ENCODE measurements at regions not wholly inside any gene's neighbourhood (a gene's known extent, or its start where the extent isn't known, plus 50 kb on each side); places are given as distances from the start of the nearest gene placed in this dataset.
"Not testable (repeated sequence)": the region's sequence is repeated elsewhere in the genome, so short reads cannot be mapped to it uniquely, and the experiment has no call there.

GRCh38 chr11:115985896-115986295 lies 481.7 kb upstream of the CADM1 start:
- Mint-ChIP-seq H3K27me3 (no peaks in the 10 kb centered on the region), H3K27ac (no peak overlapping the region), H3K4me1 (ENCODE audit: low read depth) (no peaks in the 10 kb centered on the region), H3K9me3 (peaks cover 4% of the 10 kb centered on the region), H3K4me3 (no peak overlapping the region), H3K36me3 (ENCODE audit: low read depth) (no peaks in the 10 kb centered on the region)

GRCh38 chr11:115984228-115984627 lies 480.0 kb upstream of the CADM1 start:
- no peak overlapping the region for H3K4me3 Mint-ChIP-seq
- H3K36me3 Mint-ChIP-seq (ENCODE audit: low read depth): no peaks in the 10 kb centered on the region
- peaks cover 4% of the 10 kb centered on the region for H3K9me3 Mint-ChIP-seq
- H3K27ac Mint-ChIP-seq: no peak overlapping the region
- H3K4me1 Mint-ChIP-seq (ENCODE audit: low read depth): no peaks in the 10 kb centered on the region
- no peaks in the 10 kb centered on the region for H3K27me3 Mint-ChIP-seq

- no peak overlapping the region for H3K27ac Mint-ChIP-seq
- H3K9me3 Mint-ChIP-seq: no peaks in the 10 kb centered on the region
- H3K4me3 Mint-ChIP-seq: no peak overlapping the region
- H3K36me3 Mint-ChIP-seq (ENCODE audit: low read depth): no peaks in the 10 kb centered on the region
- H3K4me1 Mint-ChIP-seq (ENCODE audit: low read depth): no peaks in the 10 kb centered on the region
- H3K27me3 Mint-ChIP-seq: no peaks in the 10 kb centered on the region
Measured at GRCh38 chr11:115982666-115983065, 478.5 kb upstream of the CADM1 start.

- peaks cover 4% of the 10 kb centered on the region for H3K27me3 Mint-ChIP-seq
- H3K4me1 Mint-ChIP-seq (ENCODE audit: low read depth): no peaks in the 10 kb centered on the region
- H3K36me3 Mint-ChIP-seq (ENCODE audit: low read depth): no peaks in the 10 kb centered on the region
- H3K27ac Mint-ChIP-seq: no peak overlapping the region
- no peak overlapping the region for H3K4me3 Mint-ChIP-seq
- H3K9me3 Mint-ChIP-seq: no peaks in the 10 kb centered on the region
Measured at GRCh38 chr11:115981814-115982471, 477.7 kb upstream of the CADM1 start.

GRCh38 chr11:115981104-115981481 lies 476.9 kb upstream of the CADM1 start:
- Mint-ChIP-seq H3K27me3 (peaks cover 12% of the 10 kb centered on the region), H3K9me3 (no peaks in the 10 kb centered on the region), H3K36me3 (ENCODE audit: low read depth) (no peaks in the 10 kb centered on the region), H3K27ac (no peak overlapping the region), H3K4me1 (ENCODE audit: low read depth) (no peaks in the 10 kb centered on the region), H3K4me3 (no peak overlapping the region)

GRCh38 chr11:115980337-115981103 lies 476.3 kb upstream of the CADM1 start:
- no peak overlapping the region for H3K27ac Mint-ChIP-seq
- H3K9me3 Mint-ChIP-seq: no peaks in the 10 kb centered on the region
- H3K4me1 Mint-ChIP-seq (ENCODE audit: low read depth): no peaks in the 10 kb centered on the region
- no peak overlapping the region for H3K4me3 Mint-ChIP-seq
- peaks cover 16% of the 10 kb centered on the region for H3K27me3 Mint-ChIP-seq
- H3K36me3 Mint-ChIP-seq (ENCODE audit: low read depth): no peaks in the 10 kb centered on the region

GRCh38 chr11:115974703-115975102 lies 470.5 kb upstream of the CADM1 start:
- no peaks in the 10 kb centered on the region for H3K4me1 Mint-ChIP-seq (ENCODE audit: low read depth)
- no peak overlapping the region for H3K4me3 Mint-ChIP-seq
- H3K27ac Mint-ChIP-seq: no peak overlapping the region
- H3K9me3 Mint-ChIP-seq: no peaks in the 10 kb centered on the region
- peaks cover 31% of the 10 kb centered on the region for H3K27me3 Mint-ChIP-seq
- no peaks in the 10 kb centered on the region for H3K36me3 Mint-ChIP-seq (ENCODE audit: low read depth)

- not testable (repeated sequence) for H3K9me3 Mint-ChIP-seq; H3K4me1 Mint-ChIP-seq (ENCODE audit: low read depth); H3K27me3 Mint-ChIP-seq; H3K27ac Mint-ChIP-seq; H3K36me3 Mint-ChIP-seq (ENCODE audit: low read depth); H3K4me3 Mint-ChIP-seq
Measured at GRCh38 chr11:115967203-115967602, 463.0 kb upstream of the CADM1 start.

GRCh38 chr11:115965767-115966504 lies 461.7 kb upstream of the CADM1 start:
- H3K9me3 Mint-ChIP-seq: no peaks in the 10 kb centered on the region
- no peaks in the 10 kb centered on the region for H3K36me3 Mint-ChIP-seq (ENCODE audit: low read depth)
- no peak overlapping the region for H3K4me3 Mint-ChIP-seq
- H3K4me1 Mint-ChIP-seq (ENCODE audit: low read depth): no peaks in the 10 kb centered on the region
- no peak overlapping the region for H3K27ac Mint-ChIP-seq
- H3K27me3 Mint-ChIP-seq: peaks cover 3% of the 10 kb centered on the region

- no peaks in the 10 kb centered on the region for H3K36me3 Mint-ChIP-seq (ENCODE audit: low read depth)
Measured at GRCh38 chr11:115964091-115964490, 459.9 kb upstream of the CADM1 start.

GRCh38 chr11:115963156-115963555 lies 458.9 kb upstream of the CADM1 start:
- peaks cover 3% of the 10 kb centered on the region for H3K27me3 Mint-ChIP-seq
- H3K4me1 Mint-ChIP-seq (ENCODE audit: low read depth): no peaks in the 10 kb centered on the region
- no peaks in the 10 kb centered on the region for H3K36me3 Mint-ChIP-seq (ENCODE audit: low read depth)
- H3K9me3 Mint-ChIP-seq: no peaks in the 10 kb centered on the region
- H3K4me3 Mint-ChIP-seq: no peak overlapping the region
- H3K27ac Mint-ChIP-seq: no peak overlapping the region

More at GRCh38 chr11:115964091-115964490, 459.9 kb upstream of the CADM1 start:
- Mint-ChIP-seq H3K27ac (no peak overlapping the region), H3K9me3 (no peaks in the 10 kb centered on the region), H3K4me1 (ENCODE audit: low read depth) (no peaks in the 10 kb centered on the region), H3K27me3 (peaks cover 3% of the 10 kb centered on the region), H3K4me3 (no peak overlapping the region)

GRCh38 chr11:115961159-115962003 lies 457.2 kb upstream of the CADM1 start:
- Mint-ChIP-seq H3K36me3 (ENCODE audit: low read depth) (no peaks in the 10 kb centered on the region), H3K27ac (no peak overlapping the region)

GRCh38 chr11:115959081-115959486 lies 454.9 kb upstream of the CADM1 start:
- H3K27ac Mint-ChIP-seq: no peak overlapping the region
- no peak overlapping the region for H3K4me3 Mint-ChIP-seq
- H3K27me3 Mint-ChIP-seq: peaks cover 10% of the 10 kb centered on the region
- no peaks in the 10 kb centered on the region for H3K9me3 Mint-ChIP-seq
- H3K36me3 Mint-ChIP-seq (ENCODE audit: low read depth): no peaks in the 10 kb centered on the region
- H3K4me1 Mint-ChIP-seq (ENCODE audit: low read depth): no peaks in the 10 kb centered on the region

More at GRCh38 chr11:115961159-115962003, 457.2 kb upstream of the CADM1 start:
- peaks cover 3% of the 10 kb centered on the region for H3K27me3 Mint-ChIP-seq
- H3K4me3 Mint-ChIP-seq: no peak overlapping the region
- no peaks in the 10 kb centered on the region for H3K9me3 Mint-ChIP-seq
- H3K4me1 Mint-ChIP-seq (ENCODE audit: low read depth): no peaks in the 10 kb centered on the region

- Mint-ChIP-seq H3K36me3 (ENCODE audit: low read depth) (no peaks in the 10 kb centered on the region), H3K9me3 (no peaks in the 10 kb centered on the region)
Measured at GRCh38 chr11:115958089-115959000, 454.1 kb upstream of the CADM1 start.

More at GRCh38 chr11:115958089-115959000, 454.1 kb upstream of the CADM1 start:
- H3K4me3 Mint-ChIP-seq: no peak overlapping the region
- no peak overlapping the region for H3K27ac Mint-ChIP-seq
- peaks cover 10% of the 10 kb centered on the region for H3K27me3 Mint-ChIP-seq
- H3K4me1 Mint-ChIP-seq (ENCODE audit: low read depth): no peaks in the 10 kb centered on the region

All from stimulated activated naive CD8-positive, alpha-beta T cell treated with anti-CD3 and anti-CD28 coated beads, Interleukin-15, Interleukin-2, amounts not matched to agents 100 ng/mL and 50 ng/mL, for 24 hours (primary cell).